Fibroblast of peridontal ligament (primary cell): ENCODE measurements at regions not wholly inside any gene's neighbourhood (a gene's known extent, or its start where the extent isn't known, plus 50 kb on each side); places are given as distances from the start of the nearest gene placed in this dataset.
A peak's percentile ranks its signal among the peaks of the same experiment; 100 is the strongest.
"Not testable (repeated sequence)": the region's sequence is repeated elsewhere in the genome, so short reads cannot be mapped to it uniquely, and the experiment has no call there.

Source experiments
- DNase-seq: peaks from one replicate; pipeline ENCODE4 v3.0.0-alpha.2; 2010; ENCODE audit errors: extremely low read depth

GRCh38 chr14:52124791-52125684, 56.2 kb upstream of the NID2 start:
- peak; percentile 97 for DNase-seq

- DNase-seq: not testable (repeated sequence)
Observed at GRCh38 chr14:52122163-52122562, 53.3 kb upstream of the NID2 start.

- DNase-seq: peak; percentile 40
Observed at GRCh38 chr14:52121441-52121840, 52.6 kb upstream of the NID2 start.

- no peak for DNase-seq
Observed at GRCh38 chr14:52119030-52119429, 50.2 kb upstream of the NID2 start.
